ENCODE measurements at regions not wholly inside any gene's neighbourhood (a gene's known extent, or its start where the extent isn't known, plus 50 kb on each side); places are given as distances from the start of the nearest gene placed in this dataset.

DNA sequence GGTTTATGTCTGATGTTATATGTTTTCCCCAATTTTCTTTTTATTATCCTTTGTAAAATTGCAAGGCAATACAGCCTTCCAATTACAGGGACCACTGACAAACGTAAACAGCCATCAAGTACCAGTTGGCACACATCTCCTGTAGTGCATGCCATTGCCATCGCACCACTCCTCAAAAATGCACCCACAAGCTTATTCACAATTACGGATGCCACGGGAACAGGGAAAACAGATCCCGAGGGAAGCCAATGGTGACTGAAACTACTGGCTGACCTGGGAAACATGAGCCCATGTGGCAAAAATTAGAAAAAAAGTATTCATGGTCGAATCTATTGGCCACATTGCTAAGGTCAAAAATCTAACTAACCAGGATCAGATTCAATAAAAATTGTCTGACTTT lies 395.2 kb downstream of the PAX1 start:
- TF ChIP-seq, protein P1, sequence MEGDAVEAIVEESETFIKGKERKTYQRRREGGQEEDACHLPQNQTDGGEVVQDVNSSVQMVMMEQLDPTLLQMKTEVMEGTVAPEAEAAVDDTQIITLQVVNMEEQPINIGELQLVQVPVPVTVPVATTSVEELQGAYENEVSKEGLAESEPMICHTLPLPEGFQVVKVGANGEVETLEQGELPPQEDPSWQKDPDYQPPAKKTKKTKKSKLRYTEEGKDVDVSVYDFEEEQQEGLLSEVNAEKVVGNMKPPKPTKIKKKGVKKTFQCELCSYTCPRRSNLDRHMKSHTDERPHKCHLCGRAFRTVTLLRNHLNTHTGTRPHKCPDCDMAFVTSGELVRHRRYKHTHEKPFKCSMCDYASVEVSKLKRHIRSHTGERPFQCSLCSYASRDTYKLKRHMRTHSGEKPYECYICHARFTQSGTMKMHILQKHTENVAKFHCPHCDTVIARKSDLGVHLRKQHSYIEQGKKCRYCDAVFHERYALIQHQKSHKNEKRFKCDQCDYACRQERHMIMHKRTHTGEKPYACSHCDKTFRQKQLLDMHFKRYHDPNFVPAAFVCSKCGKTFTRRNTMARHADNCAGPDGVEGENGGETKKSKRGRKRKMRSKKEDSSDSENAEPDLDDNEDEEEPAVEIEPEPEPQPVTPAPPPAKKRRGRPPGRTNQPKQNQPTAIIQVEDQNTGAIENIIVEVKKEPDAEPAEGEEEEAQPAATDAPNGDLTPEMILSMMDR (IDR thresholded peaks at IDR 0.05; ENCODE audit: low read depth, low read length, missing input control), result no peak
- TF ChIP-seq JUND (IDR thresholded peaks at IDR 0.05) (no peak), RAD21 (IDR thresholded peaks at IDR 0.05) (no peak), FOXA2 (IDR thresholded peaks at IDR 0.05) (no peak), TAF1 (conservative IDR thresholded peaks at IDR 0.05) (no peak), HNF4A (conservative IDR thresholded peaks at IDR 0.05) (no peak)
- TF ChIP-seq, protein P2, sequence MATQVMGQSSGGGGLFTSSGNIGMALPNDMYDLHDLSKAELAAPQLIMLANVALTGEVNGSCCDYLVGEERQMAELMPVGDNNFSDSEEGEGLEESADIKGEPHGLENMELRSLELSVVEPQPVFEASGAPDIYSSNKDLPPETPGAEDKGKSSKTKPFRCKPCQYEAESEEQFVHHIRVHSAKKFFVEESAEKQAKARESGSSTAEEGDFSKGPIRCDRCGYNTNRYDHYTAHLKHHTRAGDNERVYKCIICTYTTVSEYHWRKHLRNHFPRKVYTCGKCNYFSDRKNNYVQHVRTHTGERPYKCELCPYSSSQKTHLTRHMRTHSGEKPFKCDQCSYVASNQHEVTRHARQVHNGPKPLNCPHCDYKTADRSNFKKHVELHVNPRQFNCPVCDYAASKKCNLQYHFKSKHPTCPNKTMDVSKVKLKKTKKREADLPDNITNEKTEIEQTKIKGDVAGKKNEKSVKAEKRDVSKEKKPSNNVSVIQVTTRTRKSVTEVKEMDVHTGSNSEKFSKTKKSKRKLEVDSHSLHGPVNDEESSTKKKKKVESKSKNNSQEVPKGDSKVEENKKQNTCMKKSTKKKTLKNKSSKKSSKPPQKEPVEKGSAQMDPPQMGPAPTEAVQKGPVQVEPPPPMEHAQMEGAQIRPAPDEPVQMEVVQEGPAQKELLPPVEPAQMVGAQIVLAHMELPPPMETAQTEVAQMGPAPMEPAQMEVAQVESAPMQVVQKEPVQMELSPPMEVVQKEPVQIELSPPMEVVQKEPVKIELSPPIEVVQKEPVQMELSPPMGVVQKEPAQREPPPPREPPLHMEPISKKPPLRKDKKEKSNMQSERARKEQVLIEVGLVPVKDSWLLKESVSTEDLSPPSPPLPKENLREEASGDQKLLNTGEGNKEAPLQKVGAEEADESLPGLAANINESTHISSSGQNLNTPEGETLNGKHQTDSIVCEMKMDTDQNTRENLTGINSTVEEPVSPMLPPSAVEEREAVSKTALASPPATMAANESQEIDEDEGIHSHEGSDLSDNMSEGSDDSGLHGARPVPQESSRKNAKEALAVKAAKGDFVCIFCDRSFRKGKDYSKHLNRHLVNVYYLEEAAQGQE (IDR thresholded peaks at IDR 0.05), result no peak
- TF ChIP-seq, protein P3, sequence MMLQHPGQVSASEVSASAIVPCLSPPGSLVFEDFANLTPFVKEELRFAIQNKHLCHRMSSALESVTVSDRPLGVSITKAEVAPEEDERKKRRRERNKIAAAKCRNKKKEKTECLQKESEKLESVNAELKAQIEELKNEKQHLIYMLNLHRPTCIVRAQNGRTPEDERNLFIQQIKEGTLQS (IDR thresholded peaks at IDR 0.05), result no peak
- TF ChIP-seq, protein P4, sequence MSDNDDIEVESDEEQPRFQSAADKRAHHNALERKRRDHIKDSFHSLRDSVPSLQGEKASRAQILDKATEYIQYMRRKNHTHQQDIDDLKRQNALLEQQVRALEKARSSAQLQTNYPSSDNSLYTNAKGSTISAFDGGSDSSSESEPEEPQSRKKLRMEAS (IDR thresholded peaks at IDR 0.05), result no peak

Data from liver (tissue), 3 donors.